ENCODE measurements at regions not wholly inside any gene's neighbourhood (a gene's known extent, or its start where the extent isn't known, plus 50 kb on each side); places are given as distances from the start of the nearest gene placed in this dataset.

GRCh38 chr9:115169003-115169402 is 51.0 kb upstream of the TNC start:
- no peak overlapping the region for H3K27ac ChIP-seq
- intact Hi-C loops (cut with DNase I), result no loop called here
- H3K4me1 ChIP-seq (ENCODE audit: insufficient read depth), result no peaks in the 10 kb centered on the region
- 74 to 81% (median 80%) methylated on average over 3 of the region's 3 CpGs for WGBS, 3 donors
- TF ChIP-seq POLR2A (IDR thresholded peaks at IDR 0.05) (no peak), CTCF (IDR thresholded peaks at IDR 0.05) (no peak), EP300 (IDR thresholded peaks at IDR 0.05) (no peak)
- no peaks in the 10 kb centered on the region for H3K9me3 ChIP-seq
- H3K4me3 ChIP-seq, result no peak overlapping the region
- DNase-seq, result no peak
- no peaks in the 10 kb centered on the region for H3K36me3 ChIP-seq
- H3K27me3 ChIP-seq, result no peaks in the 10 kb centered on the region

- intact Hi-C loops (cut with DNase I), result no loop called here
- TF ChIP-seq CTCF (IDR thresholded peaks at IDR 0.05) (no peak), POLR2A (IDR thresholded peaks at IDR 0.05) (no peak), EP300 (IDR thresholded peaks at IDR 0.05) (no peak)
- WGBS, 3 donors, result 67 to 82% (median 74%) methylated on average over 5 of the region's 5 CpGs
- H3K36me3 ChIP-seq, result no peaks in the 10 kb centered on the region
- H3K4me3 ChIP-seq, result no peak overlapping the region
- no peak overlapping the region for H3K27ac ChIP-seq
- no peak for DNase-seq
- no peaks in the 10 kb centered on the region for H3K9me3 ChIP-seq
- H3K27me3 ChIP-seq, result no peaks in the 10 kb centered on the region
- no peaks in the 10 kb centered on the region for H3K4me1 ChIP-seq (ENCODE audit: insufficient read depth)
Measured at GRCh38 chr9:115170358-115171073, 52.6 kb upstream of the TNC start.

GRCh38 chr9:115171921-115172388 is 54.0 kb upstream of the TNC start:
- Histone ChIP-seq H3K36me3 (no peaks in the 10 kb centered on the region), H3K27me3 (no peaks in the 10 kb centered on the region), H3K4me1 (ENCODE audit: insufficient read depth) (no peaks in the 10 kb centered on the region), H3K4me3 (no peak overlapping the region), H3K9me3 (no peaks in the 10 kb centered on the region), H3K27ac (no peak overlapping the region)
- no peak for DNase-seq
- WGBS, 3 donors, result 62 to 70% (median 65%) methylated on average over 3 of the region's 3 CpGs
- intact Hi-C loops (cut with DNase I), result no loop called here
- no peak for TF ChIP-seq CTCF (IDR thresholded peaks at IDR 0.05)
- TF ChIP-seq EP300 (IDR thresholded peaks at IDR 0.05), result no peak
- no peak for TF ChIP-seq POLR2A (IDR thresholded peaks at IDR 0.05)

- intact Hi-C loops (cut with DNase I), result no loop called here
- Histone ChIP-seq H3K4me3 (no peak overlapping the region), H3K36me3 (no peaks in the 10 kb centered on the region), H3K27me3 (no peaks in the 10 kb centered on the region), H3K4me1 (ENCODE audit: insufficient read depth) (no peaks in the 10 kb centered on the region), H3K27ac (no peak overlapping the region), H3K9me3 (no peaks in the 10 kb centered on the region)
- DNase-seq, result no peak
- no peak for TF ChIP-seq CTCF (IDR thresholded peaks at IDR 0.05)
- TF ChIP-seq POLR2A (IDR thresholded peaks at IDR 0.05), result no peak
- TF ChIP-seq EP300 (IDR thresholded peaks at IDR 0.05), result no peak
- 85 to 86% (median 86%) methylated on average over 1 of the region's 1 CpG for WGBS, 3 donors
Measured at GRCh38 chr9:115182264-115182663, 64.3 kb upstream of the TNC start.
